SKM-1 (cell line): ENCODE measurements at regions not wholly inside any gene's neighbourhood (a gene's known extent, or its start where the extent isn't known, plus 50 kb on each side); places are given as distances from the start of the nearest gene placed in this dataset.
"Not testable (repeated sequence)": the region's sequence is repeated elsewhere in the genome, so short reads cannot be mapped to it uniquely, and the experiment has no call there.

Experiments
- DNase-seq: peaks from one replicate; lab custom pipeline; 2025; ENCODE audit not compliant: unreplicated experiment; lab: John Stamatoyannopoulos, UW

- no peak for DNase-seq
Observed at GRCh38 chr11:95652002-95652472, 137.5 kb downstream of the FAM76B start.

- DNase-seq = peak; percentile 23
Observed at GRCh38 chr11:95650276-95650675, 139.3 kb downstream of the FAM76B start.

GRCh38 chr11:95647871-95648270 lies 141.7 kb downstream of the FAM76B start:
- DNase-seq = no peak

GRCh38 chr11:95647355-95647754 lies 142.2 kb downstream of the FAM76B start:
- DNase-seq = no peak

- peak; percentile 92 for DNase-seq
Observed at GRCh38 chr11:95641495-95641894, 148.1 kb downstream of the FAM76B start.

GRCh38 chr11:95638501-95638900 lies 151.1 kb downstream of the FAM76B start:
- DNase-seq = no peak

GRCh38 chr11:95625164-95625900 lies 164.2 kb downstream of the FAM76B start:
- DNase-seq = no peak

GRCh38 chr11:95616256-95616804 lies 173.3 kb downstream of the FAM76B start:
- no peak for DNase-seq

GRCh38 chr11:95611827-95612226 lies 177.8 kb downstream of the FAM76B start:
- DNase-seq = no peak

- not testable (repeated sequence) for DNase-seq
Observed at GRCh38 chr11:95610185-95610584, 179.4 kb downstream of the FAM76B start.

- DNase-seq = no peak
Observed at GRCh38 chr11:95608093-95608492, 181.5 kb downstream of the FAM76B start.

- no peak for DNase-seq
Observed at GRCh38 chr11:95606824-95607223, 182.8 kb downstream of the FAM76B start.

- DNase-seq = no peak
Observed at GRCh38 chr11:95605271-95605940, 184.2 kb downstream of the FAM76B start.

GRCh38 chr11:95599959-95600586 lies 189.5 kb downstream of the FAM76B start:
- no peak for DNase-seq

- no peak for DNase-seq
Observed at GRCh38 chr11:95595973-95596489, 193.6 kb downstream of the FAM76B start.

GRCh38 chr11:95595541-95595940 lies 194.0 kb downstream of the FAM76B start:
- no peak for DNase-seq

- DNase-seq = no peak
Observed at GRCh38 chr11:95593111-95593510, 196.5 kb downstream of the FAM76B start.

GRCh38 chr11:95592471-95592870 lies 197.1 kb downstream of the FAM76B start:
- DNase-seq = no peak

- no peak for DNase-seq
Observed at GRCh38 chr11:95589893-95590612, 199.5 kb downstream of the FAM76B start.

- DNase-seq = no peak
Observed at GRCh38 chr11:95588821-95589220, 200.8 kb downstream of the FAM76B start.

- no peak for DNase-seq
Observed at GRCh38 chr11:95586661-95587060, 202.9 kb downstream of the FAM76B start.
